ENCODE measurements at regions not wholly inside any gene's neighbourhood (a gene's known extent, or its start where the extent isn't known, plus 50 kb on each side); places are given as distances from the start of the nearest gene placed in this dataset.
"Not testable (repeated sequence)": the region's sequence is repeated elsewhere in the genome, so short reads cannot be mapped to it uniquely, and the experiment has no call there.

GRCh38 chr6:85802162-85802561, 159.5 kb upstream of the SYNCRIP start:
- DNase-seq: no peak

GRCh38 chr6:85798931-85799652, 156.4 kb upstream of the SYNCRIP start:
- no peak for DNase-seq

GRCh38 chr6:85797993-85798392, 155.3 kb upstream of the SYNCRIP start:
- DNase-seq: peak; percentile 28

GRCh38 chr6:85795945-85796344, 153.3 kb upstream of the SYNCRIP start:
- peak; percentile 64 for DNase-seq

- DNase-seq: no peak
Measured at GRCh38 chr6:85792254-85792653, 149.6 kb upstream of the SYNCRIP start.

- no peak for DNase-seq
Measured at GRCh38 chr6:85775883-85776282, 133.2 kb upstream of the SYNCRIP start.

- DNase-seq: no peak
Measured at GRCh38 chr6:85772641-85773040, 130.0 kb upstream of the SYNCRIP start.

- no peak for DNase-seq
Measured at GRCh38 chr6:85771925-85772430, 129.3 kb upstream of the SYNCRIP start.

- no peak for DNase-seq
Measured at GRCh38 chr6:85771455-85771854, 128.8 kb upstream of the SYNCRIP start.

GRCh38 chr6:85764844-85765243, 122.2 kb upstream of the SYNCRIP start:
- no peak for DNase-seq

- DNase-seq: peak; percentile 34
Measured at GRCh38 chr6:85756982-85757381, 114.3 kb upstream of the SYNCRIP start.

- DNase-seq: no peak
Measured at GRCh38 chr6:85754894-85755293, 112.2 kb upstream of the SYNCRIP start.

- no peak for DNase-seq
Measured at GRCh38 chr6:85752602-85753001, 109.9 kb upstream of the SYNCRIP start.

- no peak for DNase-seq
Measured at GRCh38 chr6:85751374-85752055, 108.8 kb upstream of the SYNCRIP start.

- DNase-seq: not testable (repeated sequence)
Measured at GRCh38 chr6:85750146-85750545, 107.5 kb upstream of the SYNCRIP start.

GRCh38 chr6:85749236-85749635, 106.5 kb upstream of the SYNCRIP start:
- no peak for DNase-seq

GRCh38 chr6:85747666-85748065, 105.0 kb upstream of the SYNCRIP start:
- no peak for DNase-seq

GRCh38 chr6:85747093-85747492, 104.4 kb upstream of the SYNCRIP start:
- DNase-seq: no peak

GRCh38 chr6:85744433-85744970, 101.8 kb upstream of the SYNCRIP start:
- DNase-seq: no peak

- no peak for DNase-seq
Measured at GRCh38 chr6:85726206-85726605, 83.5 kb upstream of the SYNCRIP start.

GRCh38 chr6:85715797-85716196, 73.1 kb upstream of the SYNCRIP start:
- no peak for DNase-seq

GRCh38 chr6:85714893-85715530, 72.3 kb upstream of the SYNCRIP start:
- DNase-seq: no peak

GRCh38 chr6:85712346-85712745, 69.7 kb upstream of the SYNCRIP start:
- no peak for DNase-seq
